ENCODE measurements at regions not wholly inside any gene's neighbourhood (a gene's known extent, or its start where the extent isn't known, plus 50 kb on each side); places are given as distances from the start of the nearest gene placed in this dataset.
A peak's percentile ranks its signal among the peaks of the same experiment; 100 is the strongest.

DNA sequence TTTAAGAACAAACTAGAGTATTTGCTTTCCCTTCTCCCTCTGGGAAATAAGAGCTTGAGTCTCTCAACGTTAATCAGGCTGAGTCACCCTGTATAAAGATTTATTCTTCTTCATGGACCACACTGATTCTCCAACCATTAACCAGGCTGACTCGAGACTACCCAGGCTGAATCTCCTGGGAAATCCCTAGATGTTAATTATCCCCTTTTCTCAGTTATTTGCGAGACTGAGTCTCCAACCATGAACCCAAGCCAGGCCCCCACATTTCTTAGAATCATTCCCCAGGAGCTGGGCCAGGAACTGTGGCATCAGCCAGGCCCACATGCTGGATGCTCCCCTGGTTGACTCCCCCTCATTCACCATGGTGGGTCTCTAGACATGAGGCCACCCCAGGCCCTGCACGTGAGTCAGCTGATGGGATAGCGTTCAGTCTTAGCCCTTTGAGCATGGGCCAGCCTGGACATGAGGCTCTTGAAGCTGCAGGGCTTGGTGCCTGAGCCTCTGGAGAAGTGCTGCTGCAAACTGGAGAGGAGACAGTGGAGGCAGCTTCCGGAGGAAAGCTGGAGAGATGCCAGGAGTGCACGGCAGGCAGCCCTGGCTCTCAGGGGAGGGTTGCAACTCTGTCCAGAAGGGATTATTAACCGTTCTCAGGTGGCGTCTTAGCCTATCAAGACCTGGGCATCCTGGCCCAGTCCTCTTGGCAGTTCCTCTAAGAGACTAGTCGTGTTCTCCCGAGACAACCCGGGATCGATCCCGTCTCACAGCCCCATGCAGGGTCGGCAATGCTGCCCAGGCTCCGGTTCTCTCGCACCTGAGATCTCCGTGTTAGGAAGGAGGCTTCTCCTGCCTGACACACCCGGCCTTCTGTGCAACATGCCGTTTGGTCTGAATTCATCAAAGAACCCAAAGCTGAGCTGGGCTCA lies 296.6 kb downstream of the ADGRD1 start:
- peak; percentile 27 for DNase-seq (ENCODE audit: low spot score)
- ChIA-PET POLR2A (ENCODE audit: low non-redundant PET) (no interaction called here), CTCF (no interaction called here)
- Histone ChIP-seq H3K4me1 (ENCODE audit: insufficient read depth, low read length, poor library complexity, severe bottlenecking) (no peaks in the 10 kb centered on the region), H3K36me3 (ENCODE audit: insufficient read depth, low read length, poor library complexity, severe bottlenecking) (no peaks in the 10 kb centered on the region), H3K9me3 (ENCODE audit: low read depth, low read length, poor library complexity, severe bottlenecking) (no peaks in the 10 kb centered on the region), H3K27ac (ENCODE audit: low read depth, low read length, poor library complexity, severe bottlenecking) (no peak overlapping the region), H3K4me3 (ENCODE audit: low read depth, low read length, poor library complexity, severe bottlenecking) (no peak overlapping the region), H3K27me3 (replicated peaks; ENCODE audit: insufficient read depth, low read depth, low read length, poor library complexity) (no peaks in the 10 kb centered on the region)
- no TSS peak for BruUV-seq (replicated peaks)
- TF ChIP-seq, protein P1, sequence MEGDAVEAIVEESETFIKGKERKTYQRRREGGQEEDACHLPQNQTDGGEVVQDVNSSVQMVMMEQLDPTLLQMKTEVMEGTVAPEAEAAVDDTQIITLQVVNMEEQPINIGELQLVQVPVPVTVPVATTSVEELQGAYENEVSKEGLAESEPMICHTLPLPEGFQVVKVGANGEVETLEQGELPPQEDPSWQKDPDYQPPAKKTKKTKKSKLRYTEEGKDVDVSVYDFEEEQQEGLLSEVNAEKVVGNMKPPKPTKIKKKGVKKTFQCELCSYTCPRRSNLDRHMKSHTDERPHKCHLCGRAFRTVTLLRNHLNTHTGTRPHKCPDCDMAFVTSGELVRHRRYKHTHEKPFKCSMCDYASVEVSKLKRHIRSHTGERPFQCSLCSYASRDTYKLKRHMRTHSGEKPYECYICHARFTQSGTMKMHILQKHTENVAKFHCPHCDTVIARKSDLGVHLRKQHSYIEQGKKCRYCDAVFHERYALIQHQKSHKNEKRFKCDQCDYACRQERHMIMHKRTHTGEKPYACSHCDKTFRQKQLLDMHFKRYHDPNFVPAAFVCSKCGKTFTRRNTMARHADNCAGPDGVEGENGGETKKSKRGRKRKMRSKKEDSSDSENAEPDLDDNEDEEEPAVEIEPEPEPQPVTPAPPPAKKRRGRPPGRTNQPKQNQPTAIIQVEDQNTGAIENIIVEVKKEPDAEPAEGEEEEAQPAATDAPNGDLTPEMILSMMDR (conservative IDR thresholded peaks at IDR 0.05; ENCODE audit: low read depth, low read length), result no peak
- no peak for TF ChIP-seq EZH2 (IDR thresholded peaks at IDR 0.05; ENCODE audit: borderline replicate concordance, low read depth, low read length, poor library complexity, severe bottlenecking)
- intact Hi-C loops (cut with micrococcal nuclease; ENCODE audit: unreplicated experiment), result no loop called here

DNA sequence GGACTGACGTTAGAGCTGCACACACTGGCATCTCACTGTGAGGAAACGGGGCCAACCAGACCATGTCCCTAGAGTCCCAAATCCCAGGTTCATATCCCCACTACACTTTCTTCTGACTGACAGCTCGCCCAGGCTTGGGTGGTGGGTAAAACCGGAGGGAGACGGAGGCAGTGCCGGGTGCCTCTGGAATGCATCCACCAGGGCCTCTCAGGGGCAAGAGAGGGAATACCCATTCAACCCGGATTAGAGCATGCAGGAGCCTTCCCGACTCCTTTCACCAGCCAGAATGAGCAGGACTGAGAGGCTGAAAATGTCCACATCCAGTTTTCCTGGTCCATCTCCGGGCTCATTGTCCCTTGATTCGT lies 297.2 kb downstream of the ADGRD1 start:
- BruUV-seq (replicated peaks), result no TSS peak
- intact Hi-C loops (cut with micrococcal nuclease; ENCODE audit: unreplicated experiment), result no loop called here
- POLR2A ChIA-PET (ENCODE audit: low non-redundant PET), result no interaction called here

DNA sequence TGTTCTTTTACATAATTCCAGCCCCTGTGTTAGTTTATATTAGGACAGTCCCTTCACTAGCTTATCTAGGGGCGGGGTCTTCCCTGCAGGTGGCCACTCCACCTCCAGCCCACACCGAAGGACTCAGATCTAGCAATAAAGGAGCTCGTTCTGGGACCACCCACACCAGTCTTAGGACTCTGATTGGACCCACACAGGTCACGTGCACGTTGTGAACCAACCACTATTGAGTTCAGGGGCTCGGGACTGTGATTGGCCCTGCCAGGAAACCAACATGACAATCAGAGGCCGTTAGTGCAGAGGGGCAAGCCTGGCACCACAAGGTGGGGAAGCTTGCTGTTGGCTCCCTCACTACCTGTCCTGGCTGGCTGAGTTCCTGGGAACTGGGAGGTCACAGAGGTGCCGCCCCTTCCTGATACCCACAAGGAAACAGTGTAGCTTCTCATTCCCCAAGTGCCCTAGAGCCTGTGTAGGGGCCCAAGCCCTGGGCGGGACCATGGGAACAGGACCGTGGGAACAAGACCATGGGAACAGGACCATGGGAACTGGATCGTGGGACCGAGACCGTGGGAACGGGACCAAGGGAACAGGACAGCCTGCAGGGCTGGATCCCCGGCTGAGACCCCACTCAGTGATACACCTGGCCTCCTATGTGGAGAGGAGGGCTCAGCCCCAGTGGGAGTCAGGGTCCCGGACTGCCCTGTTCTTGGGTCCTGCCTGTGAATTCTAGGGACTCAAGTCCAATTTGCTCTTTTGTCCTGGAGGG lies 297.8 kb downstream of the ADGRD1 start:
- ChIA-PET CTCF (no interaction called here), POLR2A (ENCODE audit: low non-redundant PET) (no interaction called here)
- no peaks in the 10 kb centered on the region for H3K36me3 ChIP-seq (ENCODE audit: insufficient read depth, low read length, poor library complexity, severe bottlenecking)
- BruUV-seq (replicated peaks), result no TSS peak
- TF ChIP-seq, protein P1 (conservative IDR thresholded peaks at IDR 0.05; ENCODE audit: low read depth, low read length), result no peak
- H3K9me3 ChIP-seq (ENCODE audit: low read depth, low read length, poor library complexity, severe bottlenecking), result no peaks in the 10 kb centered on the region
- no peaks in the 10 kb centered on the region for H3K4me1 ChIP-seq (ENCODE audit: insufficient read depth, low read length, poor library complexity, severe bottlenecking)
- no peak overlapping the region for H3K27ac ChIP-seq (ENCODE audit: low read depth, low read length, poor library complexity, severe bottlenecking)
- H3K27me3 ChIP-seq (replicated peaks; ENCODE audit: insufficient read depth, low read depth, low read length, poor library complexity), result no peaks in the 10 kb centered on the region
- DNase-seq (ENCODE audit: low spot score), result no peak
- no peak overlapping the region for H3K4me3 ChIP-seq (ENCODE audit: low read depth, low read length, poor library complexity, severe bottlenecking)
- intact Hi-C loops (cut with micrococcal nuclease; ENCODE audit: unreplicated experiment), result no loop called here

More for the DNA sequence above, 297.2 kb downstream of the ADGRD1 start:
- Histone ChIP-seq H3K27ac (ENCODE audit: low read depth, low read length, poor library complexity, severe bottlenecking) (no peak overlapping the region), H3K27me3 (replicated peaks; ENCODE audit: insufficient read depth, low read depth, low read length, poor library complexity) (no peaks in the 10 kb centered on the region), H3K4me3 (ENCODE audit: low read depth, low read length, poor library complexity, severe bottlenecking) (no peak overlapping the region), H3K4me1 (ENCODE audit: insufficient read depth, low read length, poor library complexity, severe bottlenecking) (no peaks in the 10 kb centered on the region), H3K36me3 (ENCODE audit: insufficient read depth, low read length, poor library complexity, severe bottlenecking) (no peaks in the 10 kb centered on the region), H3K9me3 (ENCODE audit: low read depth, low read length, poor library complexity, severe bottlenecking) (no peaks in the 10 kb centered on the region)
- no peak for DNase-seq (ENCODE audit: low spot score)
- CTCF ChIA-PET, result no interaction called here
- TF ChIP-seq, protein P1 (conservative IDR thresholded peaks at IDR 0.05; ENCODE audit: low read depth, low read length), result no peak
- TF ChIP-seq EZH2 (IDR thresholded peaks at IDR 0.05; ENCODE audit: borderline replicate concordance, low read depth, low read length, poor library complexity, severe bottlenecking), result no peak
